ENCODE measurements at regions not wholly inside any gene's neighbourhood (a gene's known extent, or its start where the extent isn't known, plus 50 kb on each side); places are given as distances from the start of the nearest gene placed in this dataset.

GRCh38 chr7:45235905-45236304 is 78.3 kb downstream of the RAMP3 start:
- no peak overlapping the region for H3K4me3 ChIP-seq (ENCODE audit: low read length)
- DNase-seq (ENCODE audit: low read depth, low spot score): no peak

GRCh38 chr7:45236666-45237065 is 79.1 kb downstream of the RAMP3 start:
- no peak overlapping the region for H3K4me3 ChIP-seq (ENCODE audit: low read length)
- no peak for DNase-seq (ENCODE audit: low read depth, low spot score)

GRCh38 chr7:45237788-45238461 is 80.3 kb downstream of the RAMP3 start:
- H3K4me3 ChIP-seq (ENCODE audit: low read length): no peak overlapping the region
- no peak for DNase-seq (ENCODE audit: low read depth, low spot score)

GRCh38 chr7:45238806-45239205 is 81.2 kb downstream of the RAMP3 start:
- H3K4me3 ChIP-seq (ENCODE audit: low read length): no peak overlapping the region
- DNase-seq (ENCODE audit: low read depth, low spot score): no peak

- no peak for DNase-seq (ENCODE audit: low read depth, low spot score)
These were observed 81.9 kb downstream of the RAMP3 start for GRCh38 chr7:45239486-45239885.

GRCh38 chr7:45240273-45240771 is 82.7 kb downstream of the RAMP3 start:
- DNase-seq (ENCODE audit: low read depth, low spot score): no peak
- no peak overlapping the region for H3K4me3 ChIP-seq (ENCODE audit: low read length)

More at GRCh38 chr7:45239486-45239885, 81.9 kb downstream of the RAMP3 start:
- H3K4me3 ChIP-seq (ENCODE audit: low read length): no peak overlapping the region

- H3K4me3 ChIP-seq (ENCODE audit: low read length): no peak overlapping the region
- DNase-seq (ENCODE audit: low read depth, low spot score): no peak
These were observed 83.3 kb downstream of the RAMP3 start for GRCh38 chr7:45240926-45241325.

- DNase-seq (ENCODE audit: low read depth, low spot score): no peak
- no peak overlapping the region for H3K4me3 ChIP-seq (ENCODE audit: low read length)
These were observed 83.9 kb downstream of the RAMP3 start for GRCh38 chr7:45241339-45242109.

GRCh38 chr7:45242261-45242660 is 84.7 kb downstream of the RAMP3 start:
- DNase-seq (ENCODE audit: low read depth, low spot score): no peak

GRCh38 chr7:45242698-45243097 is 85.1 kb downstream of the RAMP3 start:
- no peak for DNase-seq (ENCODE audit: low read depth, low spot score)
- no peak overlapping the region for H3K4me3 ChIP-seq (ENCODE audit: low read length)

More at GRCh38 chr7:45242261-45242660, 84.7 kb downstream of the RAMP3 start:
- H3K4me3 ChIP-seq (ENCODE audit: low read length): no peak overlapping the region

- H3K4me3 ChIP-seq (ENCODE audit: low read length): no peak overlapping the region
- no peak for DNase-seq (ENCODE audit: low read depth, low spot score)
These were observed 87.4 kb downstream of the RAMP3 start for GRCh38 chr7:45244981-45245380.

GRCh38 chr7:45246339-45246738 is 88.7 kb downstream of the RAMP3 start:
- H3K4me3 ChIP-seq (ENCODE audit: low read length): no peak overlapping the region
- DNase-seq (ENCODE audit: low read depth, low spot score): no peak

- H3K4me3 ChIP-seq (ENCODE audit: low read length): no peak overlapping the region
- DNase-seq (ENCODE audit: low read depth, low spot score): no peak
These were observed 94.7 kb downstream of the RAMP3 start for GRCh38 chr7:45252248-45252647.

GRCh38 chr7:45252857-45253256 is 95.3 kb downstream of the RAMP3 start:
- DNase-seq (ENCODE audit: low read depth, low spot score): no peak

GRCh38 chr7:45253368-45253767 is 95.8 kb downstream of the RAMP3 start:
- no peak for DNase-seq (ENCODE audit: low read depth, low spot score)
- no peak overlapping the region for H3K4me3 ChIP-seq (ENCODE audit: low read length)

More at GRCh38 chr7:45252857-45253256, 95.3 kb downstream of the RAMP3 start:
- H3K4me3 ChIP-seq (ENCODE audit: low read length): no peak overlapping the region

GRCh38 chr7:45255187-45255586 is 97.6 kb downstream of the RAMP3 start:
- no peak for DNase-seq (ENCODE audit: low read depth, low spot score)
- no peak overlapping the region for H3K4me3 ChIP-seq (ENCODE audit: low read length)

- DNase-seq (ENCODE audit: low read depth, low spot score): no peak
- H3K4me3 ChIP-seq (ENCODE audit: low read length): no peak overlapping the region
These were observed 98.7 kb downstream of the RAMP3 start for GRCh38 chr7:45256309-45256708.

- DNase-seq (ENCODE audit: low read depth, low spot score): no peak
- H3K4me3 ChIP-seq (ENCODE audit: low read length): no peak overlapping the region
These were observed 99.2 kb downstream of the RAMP3 start for GRCh38 chr7:45256775-45257174.

- H3K4me3 ChIP-seq (ENCODE audit: low read length): no peak overlapping the region
- DNase-seq (ENCODE audit: low read depth, low spot score): no peak
These were observed 99.7 kb downstream of the RAMP3 start for GRCh38 chr7:45257284-45257683.

- DNase-seq (ENCODE audit: low read depth, low spot score): no peak
- no peak overlapping the region for H3K4me3 ChIP-seq (ENCODE audit: low read length)
These were observed 101.1 kb downstream of the RAMP3 start for GRCh38 chr7:45258533-45259226.

All from Jurkat, Clone E6-1 (cell line).